ENCODE measurements at regions not wholly inside any gene's neighbourhood (a gene's known extent, or its start where the extent isn't known, plus 50 kb on each side); places are given as distances from the start of the nearest gene placed in this dataset.

DNA sequence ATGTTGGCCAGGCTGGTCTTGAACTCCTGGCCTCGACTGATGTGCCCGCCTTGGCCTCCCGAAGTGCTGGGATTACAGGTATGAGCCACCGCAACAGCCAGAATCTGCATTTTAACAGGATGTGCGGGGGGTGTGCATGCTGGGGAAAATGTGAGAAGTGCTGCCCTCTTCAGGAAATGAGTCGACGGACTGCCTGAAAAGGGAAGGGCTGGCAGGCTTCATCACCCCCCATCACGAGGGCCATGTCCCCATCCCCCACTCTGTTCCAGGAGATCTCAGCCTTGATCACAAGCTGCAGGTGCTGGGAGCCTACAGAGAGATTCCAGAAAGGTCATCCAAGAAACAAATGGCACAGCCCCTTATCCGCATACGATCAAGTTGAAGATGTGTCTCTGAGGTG lies 195.3 kb upstream of the RPL38 start:
- TF ChIP-seq TAF1 (IDR thresholded peaks at IDR 0.05; ENCODE audit: borderline replicate concordance, insufficient read depth, low read length) = no peak
- no peak for TF ChIP-seq POLR2AphosphoS5 (IDR thresholded peaks at IDR 0.05; ENCODE audit: low read depth, low read length)

Measured in PFSK-1 (cell line).